Upper lobe of right lung (tissue), 1 donor: ENCODE measurements at regions not wholly inside any gene's neighbourhood (a gene's known extent, or its start where the extent isn't known, plus 50 kb on each side); places are given as distances from the start of the nearest gene placed in this dataset.

Experiments used
- ATAC-seq: fragments of 200-7000 bp; cut with Tn5 transposase; one replicate; pipeline ENCODE4 v1.9.1; 2020; ENCODE audit warnings: mild to moderate bottlenecking, moderate library complexity
- DNase-seq: peaks from one replicate; pipeline ENCODE4 v3.0.0-alpha.2; 2020
- H3K27ac ChIP-seq: fragments of 200-600 bp; one replicate; pipeline ENCODE4 v1.8.0; 2022
- H3K27me3 ChIP-seq: fragments of 200-600 bp; one replicate; pipeline ENCODE4 v1.8.0; 2022; ENCODE audit warnings: mild to moderate bottlenecking
- H3K36me3 ChIP-seq: fragments of 200-600 bp; one replicate; pipeline ENCODE4 v1.8.0; 2022
- H3K4me1 ChIP-seq: fragments of 200-600 bp; one replicate; pipeline ENCODE4 v1.8.0; 2022
- H3K4me3 ChIP-seq: fragments of 200-600 bp; one replicate; pipeline ENCODE4 v1.8.0; 2022; ENCODE audit warnings: mild to moderate bottlenecking
- H3K9me3 ChIP-seq: fragments of 200-600 bp; one replicate; pipeline ENCODE4 v1.8.0; 2022
- CTCF ChIP-seq: fragments of 200-600 bp; IDR thresholded peaks from one replicate; pipeline ENCODE4 v1.8.0; 2022; ENCODE audit warnings: antibody characterized with exemption
- intact Hi-C: fragments of 100-400 bp; cut with DNase I; formaldehyde crosslinking; loops from one replicate; pipeline ENCODE4 v1.11.0; 2022
- donor health status: DM: no; HTN: yes; CAD: no; lungs with severe emphysema.

- Histone ChIP-seq H3K9me3 (no peaks in the 10 kb centered on the region), H3K27ac (no peak overlapping the region), H3K4me1 (no peaks in the 10 kb centered on the region), H3K4me3 (no peak overlapping the region), H3K36me3 (no peaks in the 10 kb centered on the region), H3K27me3 (no peaks in the 10 kb centered on the region)
- DNase-seq: no peak
- ATAC-seq: no peak
- intact Hi-C loops: no loop called here
- no peak for TF ChIP-seq CTCF
Measured at GRCh38 chr7:84294847-84295455, 100.4 kb upstream of the SEMA3A start.

DNA sequence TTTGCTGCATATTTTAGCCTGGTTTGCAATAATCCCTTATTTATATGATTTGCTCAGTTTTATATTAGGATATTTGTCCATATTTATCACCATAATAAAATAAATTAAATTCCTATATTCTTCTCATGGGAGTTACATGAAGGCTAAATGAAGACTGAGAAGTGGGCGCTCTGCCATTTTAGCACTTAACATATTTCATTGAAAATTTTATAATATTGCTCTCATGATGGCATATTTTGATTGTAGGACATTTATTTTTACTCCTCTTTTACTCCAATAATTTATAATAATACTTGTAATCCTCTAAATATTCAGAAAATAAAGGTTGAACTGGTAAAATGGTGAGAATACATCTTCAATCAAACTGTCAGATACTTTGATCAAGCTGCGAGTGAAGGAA lies 99.8 kb upstream of the SEMA3A start:
- no peak overlapping the region for H3K4me3 ChIP-seq
- no peak overlapping the region for H3K27ac ChIP-seq
- intact Hi-C loops: no loop called here
- no peak for TF ChIP-seq CTCF
- ATAC-seq (no peak), DNase-seq (no peak)
- no peaks in the 10 kb centered on the region for H3K9me3 ChIP-seq
- H3K36me3 ChIP-seq: no peaks in the 10 kb centered on the region
- H3K27me3 ChIP-seq: no peaks in the 10 kb centered on the region
- no peaks in the 10 kb centered on the region for H3K4me1 ChIP-seq

DNA sequence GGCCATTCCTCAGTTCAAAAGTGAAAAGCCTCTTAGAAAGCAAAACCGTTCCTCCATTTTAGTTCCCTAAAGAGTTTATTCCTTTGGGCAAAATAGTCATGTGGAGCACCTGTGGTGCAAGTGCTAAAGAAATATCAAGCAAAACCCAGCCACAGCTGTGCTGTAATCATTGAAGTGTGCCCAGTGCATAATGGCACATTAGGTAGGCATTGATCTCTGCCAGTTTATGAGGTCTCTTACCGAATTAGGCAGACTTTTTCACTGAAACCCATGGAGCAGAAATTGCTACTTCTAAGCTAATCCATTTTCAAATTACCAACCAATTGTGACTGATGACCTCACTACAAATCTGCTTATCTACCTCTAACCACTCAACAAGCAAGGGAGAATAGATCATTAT lies 97.2 kb upstream of the SEMA3A start:
- Histone ChIP-seq H3K9me3 (no peaks in the 10 kb centered on the region), H3K4me1 (no peaks in the 10 kb centered on the region), H3K27me3 (no peaks in the 10 kb centered on the region), H3K36me3 (no peaks in the 10 kb centered on the region), H3K27ac (no peak overlapping the region), H3K4me3 (no peak overlapping the region)
- no peak for DNase-seq
- no peak for TF ChIP-seq CTCF
- ATAC-seq: no peak
- intact Hi-C loops: no loop called here

DNA sequence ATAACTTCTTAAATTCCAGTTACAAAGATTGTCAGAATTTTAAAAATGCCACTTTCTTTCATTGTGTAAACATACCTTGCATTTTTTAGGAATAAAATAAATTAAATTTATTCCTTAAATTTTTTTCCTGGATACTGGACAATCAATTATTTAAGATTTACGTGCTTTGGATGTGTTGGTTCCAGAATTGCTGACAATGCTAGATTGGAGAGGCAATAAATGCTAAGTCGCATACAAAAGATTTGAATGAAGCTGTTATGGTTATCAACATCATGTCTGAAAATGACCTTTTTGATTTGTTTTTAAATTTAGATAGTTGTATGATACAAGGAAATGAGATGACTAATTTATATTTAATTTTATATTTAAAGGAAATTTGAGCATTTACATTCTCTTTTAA lies 89.2 kb upstream of the SEMA3A start:
- Histone ChIP-seq H3K4me1 (no peaks in the 10 kb centered on the region), H3K9me3 (no peaks in the 10 kb centered on the region), H3K27me3 (no peaks in the 10 kb centered on the region), H3K27ac (no peak overlapping the region), H3K36me3 (no peaks in the 10 kb centered on the region), H3K4me3 (no peak overlapping the region)
- intact Hi-C loops: no loop called here
- TF ChIP-seq CTCF: no peak
- DNase-seq (no peak), ATAC-seq (no peak)

DNA sequence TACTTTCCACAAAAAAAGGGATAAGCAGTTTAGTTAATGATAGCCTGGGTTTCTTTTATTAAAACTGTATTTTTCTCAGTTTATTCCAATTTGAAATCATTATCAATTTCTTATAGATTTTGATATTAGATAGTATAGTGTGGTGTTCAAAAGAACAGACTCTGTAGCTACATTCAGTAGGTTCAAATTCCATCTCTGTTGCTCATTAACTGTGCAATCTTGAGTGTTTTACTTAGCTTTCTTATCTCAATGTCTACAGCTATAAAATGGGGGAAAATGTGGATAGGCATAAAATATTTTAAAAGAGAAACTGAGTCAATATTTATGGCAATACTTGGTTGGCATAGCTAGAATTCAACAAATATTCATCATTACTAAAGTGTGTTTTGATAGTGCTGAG lies 86.9 kb upstream of the SEMA3A start:
- intact Hi-C loops: no loop called here
- no peak overlapping the region for H3K4me3 ChIP-seq
- H3K36me3 ChIP-seq: no peaks in the 10 kb centered on the region
- no peak for TF ChIP-seq CTCF
- ATAC-seq: no peak
- H3K4me1 ChIP-seq: no peaks in the 10 kb centered on the region
- no peaks in the 10 kb centered on the region for H3K9me3 ChIP-seq
- H3K27me3 ChIP-seq: no peaks in the 10 kb centered on the region
- DNase-seq: no peak
- H3K27ac ChIP-seq: no peak overlapping the region

- Histone ChIP-seq H3K4me1 (no peaks in the 10 kb centered on the region), H3K27ac (no peak overlapping the region), H3K36me3 (no peaks in the 10 kb centered on the region), H3K27me3 (no peaks in the 10 kb centered on the region), H3K9me3 (no peaks in the 10 kb centered on the region), H3K4me3 (no peak overlapping the region)
- no peak for TF ChIP-seq CTCF
- DNase-seq: no peak
- intact Hi-C loops: no loop called here
- no peak for ATAC-seq
Measured at GRCh38 chr7:84277628-84278224, 83.1 kb upstream of the SEMA3A start.
